ENCODE measurements at regions not wholly inside any gene's neighbourhood (a gene's known extent, or its start where the extent isn't known, plus 50 kb on each side); places are given as distances from the start of the nearest gene placed in this dataset.

DNA sequence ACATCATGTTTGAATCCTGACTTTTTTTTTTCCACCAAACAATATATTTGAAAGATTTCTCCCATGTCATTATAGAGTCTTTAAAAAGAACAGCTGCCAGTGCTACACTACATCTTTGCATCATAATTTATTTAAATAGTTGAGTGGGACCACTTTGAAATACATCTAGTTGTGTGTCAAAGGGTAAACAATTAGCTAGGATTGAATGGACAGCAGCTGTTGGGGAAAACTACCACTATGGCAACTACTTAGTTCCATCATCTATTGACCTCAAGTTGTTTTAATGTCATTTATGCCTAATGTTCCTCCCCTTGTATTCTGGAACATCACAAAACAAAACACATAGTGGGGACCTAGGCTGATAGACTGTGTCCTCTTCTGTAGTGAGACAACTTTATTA, 985.1 kb downstream of the SORCS1 start:
- Histone ChIP-seq H3K27ac (ENCODE audit: low read depth, low read length) (no peak overlapping the region), H3K36me3 (ENCODE audit: control insufficient read depth in 2 of 3, insufficient read depth in 3 of 3, low read length in 3 of 3) (no peaks in the 10 kb centered on the region), H3K27me3 (ENCODE audit: control insufficient read depth in 2 of 2, insufficient read depth in 2 of 2, low read length in 2 of 2) (no peaks in the 10 kb centered on the region), H3K4me3 (ENCODE audit: low read length) (no peak overlapping the region), H3K4me1 (ENCODE audit: control insufficient read depth in 2 of 2, insufficient read depth in 2 of 2, low read length in 2 of 2) (no peaks in the 10 kb centered on the region), H3K9me3 (ENCODE audit: control insufficient read depth in 2 of 3, low read length in 3 of 3) (no peaks in the 10 kb centered on the region)
- ATAC-seq, result no peak
- POLR2A ChIA-PET, result no interaction called here
- no peak for DNase-seq
- peaks cover 0 to 10% (median under 1%) of the 10 kb centered on the region in 5 donors for H3K27me3 Mint-ChIP-seq
- intact Hi-C loops (cut with micrococcal nuclease), result loop anchor here (5.0 to 10.0 kb wide), 3 partner anchors 227 to 1595 kb away; no protein-coding TSS in a partner anchor
- no peaks in the 10 kb centered on the region for H3K4me1 Mint-ChIP-seq
- H3K36me3 Mint-ChIP-seq, result no peaks in the 10 kb centered on the region
- H3K27ac Mint-ChIP-seq, result no peak overlapping the region
- peaks cover 0 to 1% (median 0%) of the 10 kb centered on the region in 11 donors for H3K9me3 Mint-ChIP-seq
- H3K4me3 Mint-ChIP-seq, result no peak overlapping the region
- CTCF ChIA-PET, result no interaction called here

GRCh38 chr10:106175760-106176377, 988.6 kb downstream of the SORCS1 start:
- intact Hi-C loops (cut with micrococcal nuclease), result loop anchor here (5.0 to 10.0 kb wide), 3 partner anchors 224 to 1591 kb away; no protein-coding TSS in a partner anchor
- Histone ChIP-seq H3K27ac (ENCODE audit: low read depth, low read length) (no peak overlapping the region), H3K36me3 (ENCODE audit: control insufficient read depth in 2 of 3, insufficient read depth in 3 of 3, low read length in 3 of 3) (no peaks in the 10 kb centered on the region), H3K4me1 (ENCODE audit: control insufficient read depth in 2 of 2, insufficient read depth in 2 of 2, low read length in 2 of 2) (no peaks in the 10 kb centered on the region), H3K9me3 (ENCODE audit: control insufficient read depth in 2 of 3, low read length in 3 of 3) (no peaks in the 10 kb centered on the region), H3K27me3 (ENCODE audit: control insufficient read depth in 2 of 2, insufficient read depth in 2 of 2, low read length in 2 of 2) (no peaks in the 10 kb centered on the region), H3K4me3 (ENCODE audit: low read length) (no peak overlapping the region)
- no peaks in the 10 kb centered on the region for H3K4me1 Mint-ChIP-seq
- ATAC-seq (no peak), DNase-seq (no peak)
- H3K27ac Mint-ChIP-seq, result no peak overlapping the region
- H3K4me3 Mint-ChIP-seq, result no peak overlapping the region
- ChIA-PET CTCF (no interaction called here), POLR2A (no interaction called here)
- H3K36me3 Mint-ChIP-seq, result no peaks in the 10 kb centered on the region
- peaks cover 0 to 6% (median 0%) of the 10 kb centered on the region in 5 donors for H3K27me3 Mint-ChIP-seq
- H3K9me3 Mint-ChIP-seq, result no peaks in the 10 kb centered on the region

- Mint-ChIP-seq H3K27me3 (peaks cover 0 to 6% (median 0%) of the 10 kb centered on the region in 5 donors), H3K4me1 (no peaks in the 10 kb centered on the region), H3K4me3 (no peak overlapping the region), H3K36me3 (no peaks in the 10 kb centered on the region), H3K9me3 (no peaks in the 10 kb centered on the region), H3K27ac (no peak overlapping the region)
- ChIA-PET POLR2A (no interaction called here), CTCF (no interaction called here)
- DNase-seq (no peak), ATAC-seq (no peak)
- Histone ChIP-seq H3K36me3 (ENCODE audit: control insufficient read depth in 2 of 3, insufficient read depth in 3 of 3, low read length in 3 of 3) (no peaks in the 10 kb centered on the region), H3K4me1 (ENCODE audit: control insufficient read depth in 2 of 2, insufficient read depth in 2 of 2, low read length in 2 of 2) (no peaks in the 10 kb centered on the region), H3K27me3 (ENCODE audit: control insufficient read depth in 2 of 2, insufficient read depth in 2 of 2, low read length in 2 of 2) (no peaks in the 10 kb centered on the region), H3K4me3 (ENCODE audit: low read length) (no peak overlapping the region), H3K9me3 (ENCODE audit: control insufficient read depth in 2 of 3, low read length in 3 of 3) (no peaks in the 10 kb centered on the region), H3K27ac (ENCODE audit: low read depth, low read length) (no peak overlapping the region)
- intact Hi-C loops (cut with micrococcal nuclease), result loop anchor here in 1 of 2 donors (10.0 kb wide), 1 partner anchor 1589 kb away; no protein-coding TSS in a partner anchor
Measured at GRCh38 chr10:106173838-106174237, 990.7 kb downstream of the SORCS1 start.

DNA sequence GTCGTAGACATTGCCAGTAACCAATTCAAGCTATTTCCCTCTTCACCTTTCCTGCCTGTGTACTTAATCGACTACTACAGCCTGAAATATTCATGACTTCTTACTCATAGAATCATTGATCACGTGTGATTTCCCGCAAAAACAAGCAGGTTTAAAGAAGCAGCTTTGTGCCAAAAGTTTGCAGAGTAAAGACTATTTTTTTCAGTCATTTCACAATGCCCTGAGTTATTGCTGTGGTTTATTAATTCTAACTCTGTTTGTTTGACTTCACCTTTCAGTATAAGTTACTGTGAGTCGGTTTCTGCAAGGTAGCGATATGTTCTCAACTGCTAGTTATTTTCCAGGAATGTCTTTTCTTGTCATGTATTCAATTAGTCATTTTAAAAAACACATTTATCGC, 995.3 kb downstream of the SORCS1 start:
- Mint-ChIP-seq H3K4me3 (no peak overlapping the region), H3K4me1 (no peaks in the 10 kb centered on the region), H3K27ac (no peak overlapping the region), H3K9me3 (no peaks in the 10 kb centered on the region), H3K27me3 (peaks cover 0 to 4% (median 0%) of the 10 kb centered on the region in 5 donors), H3K36me3 (no peaks in the 10 kb centered on the region)
- CTCF ChIA-PET, result no interaction called here
- no peaks in the 10 kb centered on the region for H3K4me1 ChIP-seq (ENCODE audit: control insufficient read depth in 2 of 2, insufficient read depth in 2 of 2, low read length in 2 of 2)
- no peaks in the 10 kb centered on the region for H3K36me3 ChIP-seq (ENCODE audit: control insufficient read depth in 2 of 3, insufficient read depth in 3 of 3, low read length in 3 of 3)
- intact Hi-C loops (cut with micrococcal nuclease), result loop anchor here in 1 of 2 donors (5.0 kb wide), 1 partner anchor 222 kb away; no protein-coding TSS in a partner anchor
- H3K27ac ChIP-seq (ENCODE audit: low read depth, low read length), result no peak overlapping the region
- POLR2A ChIA-PET, result no interaction called here
- DNase-seq (no peak), ATAC-seq (no peak)
- no peaks in the 10 kb centered on the region for H3K9me3 ChIP-seq (ENCODE audit: control insufficient read depth in 2 of 3, low read length in 3 of 3)
- no peaks in the 10 kb centered on the region for H3K27me3 ChIP-seq (ENCODE audit: control insufficient read depth in 2 of 2, insufficient read depth in 2 of 2, low read length in 2 of 2)
- H3K4me3 ChIP-seq (ENCODE audit: low read length), result no peak overlapping the region

- ATAC-seq (no peak), DNase-seq (no peak)
- Mint-ChIP-seq H3K9me3 (peaks cover 0 to 7% (median 5%) of the 10 kb centered on the region in 11 donors), H3K27ac (no peak overlapping the region), H3K4me1 (no peaks in the 10 kb centered on the region), H3K27me3 (peaks cover 0 to 4% (median 0%) of the 10 kb centered on the region in 5 donors), H3K4me3 (no peak overlapping the region), H3K36me3 (no peaks in the 10 kb centered on the region)
- no peak overlapping the region for H3K4me3 ChIP-seq (ENCODE audit: low read length)
- no peak overlapping the region for H3K27ac ChIP-seq (ENCODE audit: low read depth, low read length)
- H3K4me1 ChIP-seq (ENCODE audit: control insufficient read depth in 2 of 2, insufficient read depth in 2 of 2, low read length in 2 of 2), result no peaks in the 10 kb centered on the region
- ChIA-PET POLR2A (no interaction called here), CTCF (no interaction called here)
- intact Hi-C loops (cut with micrococcal nuclease), result loop anchor here in 1 of 2 donors (5.0 kb wide), 1 partner anchor 221 kb away; no protein-coding TSS in a partner anchor
- no peaks in the 10 kb centered on the region for H3K27me3 ChIP-seq (ENCODE audit: control insufficient read depth in 2 of 2, insufficient read depth in 2 of 2, low read length in 2 of 2)
- H3K36me3 ChIP-seq (ENCODE audit: control insufficient read depth in 2 of 3, insufficient read depth in 3 of 3, low read length in 3 of 3), result no peaks in the 10 kb centered on the region
- no peaks in the 10 kb centered on the region for H3K9me3 ChIP-seq (ENCODE audit: control insufficient read depth in 2 of 3, low read length in 3 of 3)
Measured at GRCh38 chr10:106167946-106168345, 996.6 kb downstream of the SORCS1 start.

- Histone ChIP-seq H3K4me1 (ENCODE audit: control insufficient read depth in 2 of 2, insufficient read depth in 2 of 2, low read length in 2 of 2) (no peaks in the 10 kb centered on the region), H3K9me3 (ENCODE audit: control insufficient read depth in 2 of 3, low read length in 3 of 3) (no peaks in the 10 kb centered on the region), H3K27ac (ENCODE audit: low read depth, low read length) (no peak overlapping the region), H3K27me3 (ENCODE audit: control insufficient read depth in 2 of 2, insufficient read depth in 2 of 2, low read length in 2 of 2) (no peaks in the 10 kb centered on the region), H3K36me3 (ENCODE audit: control insufficient read depth in 2 of 3, insufficient read depth in 3 of 3, low read length in 3 of 3) (no peaks in the 10 kb centered on the region), H3K4me3 (ENCODE audit: low read length) (no peak overlapping the region)
- ATAC-seq, result no peak
- ChIA-PET CTCF (no interaction called here), POLR2A (no interaction called here)
- no peak overlapping the region for H3K27ac Mint-ChIP-seq
- DNase-seq, result no peak
- intact Hi-C loops (cut with micrococcal nuclease), result no loop called here
- peaks cover 0 to 18% (median 6%) of the 10 kb centered on the region in 11 donors for H3K9me3 Mint-ChIP-seq
- H3K36me3 Mint-ChIP-seq, result no peaks in the 10 kb centered on the region
- H3K4me1 Mint-ChIP-seq, result no peaks in the 10 kb centered on the region
- H3K4me3 Mint-ChIP-seq, result no peak overlapping the region
- peaks cover 0 to 13% (median 0%) of the 10 kb centered on the region in 5 donors for H3K27me3 Mint-ChIP-seq
Measured at GRCh38 chr10:106158241-106158640, 1006.3 kb downstream of the SORCS1 start.

DNA sequence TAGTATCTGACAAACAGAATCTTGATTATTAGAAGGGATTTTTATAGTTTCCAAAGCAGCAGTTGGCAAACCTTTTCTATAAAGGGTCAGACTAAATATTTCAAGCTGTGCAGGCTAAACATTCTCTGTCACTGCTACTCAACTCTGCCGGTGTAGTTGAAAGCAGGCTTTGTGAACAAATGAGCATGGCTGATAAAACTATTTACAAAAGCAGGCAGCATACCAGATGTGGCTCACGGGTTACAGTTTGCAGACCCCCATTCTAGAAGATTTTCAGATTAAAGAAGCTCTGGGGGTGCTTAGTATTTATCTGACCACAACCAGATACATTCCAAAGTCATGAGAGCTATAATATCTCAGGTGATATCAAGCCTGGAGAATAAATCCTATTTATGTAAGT, 1017.5 kb downstream of the SORCS1 start:
- Histone ChIP-seq H3K36me3 (ENCODE audit: control insufficient read depth in 2 of 3, insufficient read depth in 3 of 3, low read length in 3 of 3) (no peaks in the 10 kb centered on the region), H3K9me3 (ENCODE audit: control insufficient read depth in 2 of 3, low read length in 3 of 3) (no peaks in the 10 kb centered on the region), H3K27ac (ENCODE audit: low read depth, low read length) (no peak overlapping the region), H3K4me3 (ENCODE audit: low read length) (no peak overlapping the region), H3K27me3 (ENCODE audit: control insufficient read depth in 2 of 2, insufficient read depth in 2 of 2, low read length in 2 of 2) (no peaks in the 10 kb centered on the region), H3K4me1 (ENCODE audit: control insufficient read depth in 2 of 2, insufficient read depth in 2 of 2, low read length in 2 of 2) (no peaks in the 10 kb centered on the region)
- Mint-ChIP-seq H3K36me3 (no peaks in the 10 kb centered on the region), H3K9me3 (peaks cover 0 to 5% (median 0%) of the 10 kb centered on the region in 11 donors), H3K4me1 (no peaks in the 10 kb centered on the region), H3K27ac (no peak overlapping the region), H3K27me3 (peaks cover 0 to 4% (median 0%) of the 10 kb centered on the region in 5 donors), H3K4me3 (no peak overlapping the region)
- ATAC-seq (no peak), DNase-seq (no peak)
- POLR2A ChIA-PET, result no interaction called here
- CTCF ChIA-PET, result no interaction called here
- intact Hi-C loops (cut with micrococcal nuclease), result no loop called here

Data from naive thymus-derived CD4-positive, alpha-beta T cell (primary cell).